ENCODE measurements at regions not wholly inside any gene's neighbourhood (a gene's known extent, or its start where the extent isn't known, plus 50 kb on each side); places are given as distances from the start of the nearest gene placed in this dataset.

GRCh38 chr18:44216169-44216568, 464.5 kb upstream of the SETBP1 start:
- no peaks in the 10 kb centered on the region for H3K36me3 ChIP-seq (ENCODE audit: control insufficient read depth in 1 of 2, insufficient read depth in 2 of 2, low read length in 2 of 2)
- no peak overlapping the region for H3K4me3 ChIP-seq (ENCODE audit: low read depth in 1 of 2, low read length in 2 of 2)
- H3K4me1 ChIP-seq (ENCODE audit: control insufficient read depth in 1 of 2, insufficient read depth in 2 of 2, low read length in 2 of 2) = peaks cover 4 to 9% of the 10 kb centered on the region in 2 donors
- no peaks in the 10 kb centered on the region for H3K27me3 ChIP-seq (ENCODE audit: control insufficient read depth in 1 of 2, insufficient read depth in 2 of 2, low read length in 2 of 2)
- no peak overlapping the region for H3K9ac ChIP-seq (ENCODE audit: low read depth in 1 of 2, low read length in 2 of 2)
- H3K27ac ChIP-seq (ENCODE audit: low read depth, low read length) = no peak overlapping the region
- no peaks in the 10 kb centered on the region for H3K9me3 ChIP-seq (ENCODE audit: control insufficient read depth in 1 of 2, low read length in 2 of 2)

GRCh38 chr18:44227501-44227900, 453.2 kb upstream of the SETBP1 start:
- H3K4me1 ChIP-seq (ENCODE audit: control insufficient read depth in 1 of 2, insufficient read depth in 2 of 2, low read length in 2 of 2) = no peaks in the 10 kb centered on the region
- no peaks in the 10 kb centered on the region for H3K27me3 ChIP-seq (ENCODE audit: control insufficient read depth in 1 of 2, insufficient read depth in 2 of 2, low read length in 2 of 2)
- no peak overlapping the region for H3K4me3 ChIP-seq (ENCODE audit: low read depth in 1 of 2, low read length in 2 of 2)
- H3K36me3 ChIP-seq (ENCODE audit: control insufficient read depth in 1 of 2, insufficient read depth in 2 of 2, low read length in 2 of 2) = no peaks in the 10 kb centered on the region
- no peak overlapping the region for H3K9ac ChIP-seq (ENCODE audit: low read depth in 1 of 2, low read length in 2 of 2)
- H3K9me3 ChIP-seq (ENCODE audit: control insufficient read depth in 1 of 2, low read length in 2 of 2) = no peaks in the 10 kb centered on the region
- H3K27ac ChIP-seq (ENCODE audit: low read depth, low read length) = no peak overlapping the region

GRCh38 chr18:44229693-44230108, 451.0 kb upstream of the SETBP1 start:
- Histone ChIP-seq H3K9ac (ENCODE audit: low read depth in 1 of 2, low read length in 2 of 2) (no peak overlapping the region), H3K27ac (ENCODE audit: low read depth, low read length) (no peak overlapping the region), H3K4me1 (ENCODE audit: control insufficient read depth in 1 of 2, insufficient read depth in 2 of 2, low read length in 2 of 2) (no peaks in the 10 kb centered on the region), H3K36me3 (ENCODE audit: control insufficient read depth in 1 of 2, insufficient read depth in 2 of 2, low read length in 2 of 2) (no peaks in the 10 kb centered on the region), H3K4me3 (ENCODE audit: low read depth in 1 of 2, low read length in 2 of 2) (no peak overlapping the region), H3K27me3 (ENCODE audit: control insufficient read depth in 1 of 2, insufficient read depth in 2 of 2, low read length in 2 of 2) (no peaks in the 10 kb centered on the region), H3K9me3 (ENCODE audit: control insufficient read depth in 1 of 2, low read length in 2 of 2) (no peaks in the 10 kb centered on the region)

- Histone ChIP-seq H3K27me3 (ENCODE audit: control insufficient read depth in 1 of 2, insufficient read depth in 2 of 2, low read length in 2 of 2) (no peaks in the 10 kb centered on the region), H3K9me3 (ENCODE audit: control insufficient read depth in 1 of 2, low read length in 2 of 2) (no peaks in the 10 kb centered on the region), H3K4me1 (ENCODE audit: control insufficient read depth in 1 of 2, insufficient read depth in 2 of 2, low read length in 2 of 2) (no peaks in the 10 kb centered on the region), H3K9ac (ENCODE audit: low read depth in 1 of 2, low read length in 2 of 2) (no peak overlapping the region), H3K27ac (ENCODE audit: low read depth, low read length) (no peak overlapping the region), H3K36me3 (ENCODE audit: control insufficient read depth in 1 of 2, insufficient read depth in 2 of 2, low read length in 2 of 2) (no peaks in the 10 kb centered on the region), H3K4me3 (ENCODE audit: low read depth in 1 of 2, low read length in 2 of 2) (no peak overlapping the region)
Observed at GRCh38 chr18:44231936-44232335, 448.8 kb upstream of the SETBP1 start.

- Histone ChIP-seq H3K36me3 (ENCODE audit: control insufficient read depth in 1 of 2, insufficient read depth in 2 of 2, low read length in 2 of 2) (no peaks in the 10 kb centered on the region), H3K9ac (ENCODE audit: low read depth in 1 of 2, low read length in 2 of 2) (no peak overlapping the region), H3K27me3 (ENCODE audit: control insufficient read depth in 1 of 2, insufficient read depth in 2 of 2, low read length in 2 of 2) (no peaks in the 10 kb centered on the region), H3K9me3 (ENCODE audit: control insufficient read depth in 1 of 2, low read length in 2 of 2) (no peaks in the 10 kb centered on the region), H3K4me1 (ENCODE audit: control insufficient read depth in 1 of 2, insufficient read depth in 2 of 2, low read length in 2 of 2) (no peaks in the 10 kb centered on the region), H3K27ac (ENCODE audit: low read depth, low read length) (no peak overlapping the region), H3K4me3 (ENCODE audit: low read depth in 1 of 2, low read length in 2 of 2) (no peak overlapping the region)
Observed at GRCh38 chr18:44232500-44232899, 448.2 kb upstream of the SETBP1 start.

GRCh38 chr18:44238454-44238853, 442.2 kb upstream of the SETBP1 start:
- Histone ChIP-seq H3K4me1 (ENCODE audit: control insufficient read depth in 1 of 2, insufficient read depth in 2 of 2, low read length in 2 of 2) (no peaks in the 10 kb centered on the region), H3K9me3 (ENCODE audit: control insufficient read depth in 1 of 2, low read length in 2 of 2) (no peaks in the 10 kb centered on the region), H3K27ac (ENCODE audit: low read depth, low read length) (no peak overlapping the region), H3K27me3 (ENCODE audit: control insufficient read depth in 1 of 2, insufficient read depth in 2 of 2, low read length in 2 of 2) (no peaks in the 10 kb centered on the region), H3K4me3 (ENCODE audit: low read depth in 1 of 2, low read length in 2 of 2) (no peak overlapping the region), H3K36me3 (ENCODE audit: control insufficient read depth in 1 of 2, insufficient read depth in 2 of 2, low read length in 2 of 2) (no peaks in the 10 kb centered on the region), H3K9ac (ENCODE audit: low read depth in 1 of 2, low read length in 2 of 2) (no peak overlapping the region)

GRCh38 chr18:44238911-44239310, 441.8 kb upstream of the SETBP1 start:
- H3K9ac ChIP-seq (ENCODE audit: low read depth in 1 of 2, low read length in 2 of 2) = no peak overlapping the region
- no peaks in the 10 kb centered on the region for H3K36me3 ChIP-seq (ENCODE audit: control insufficient read depth in 1 of 2, insufficient read depth in 2 of 2, low read length in 2 of 2)
- H3K9me3 ChIP-seq (ENCODE audit: control insufficient read depth in 1 of 2, low read length in 2 of 2) = no peaks in the 10 kb centered on the region
- no peak overlapping the region for H3K27ac ChIP-seq (ENCODE audit: low read depth, low read length)
- H3K4me3 ChIP-seq (ENCODE audit: low read depth in 1 of 2, low read length in 2 of 2) = no peak overlapping the region
- H3K4me1 ChIP-seq (ENCODE audit: control insufficient read depth in 1 of 2, insufficient read depth in 2 of 2, low read length in 2 of 2) = no peaks in the 10 kb centered on the region
- H3K27me3 ChIP-seq (ENCODE audit: control insufficient read depth in 1 of 2, insufficient read depth in 2 of 2, low read length in 2 of 2) = no peaks in the 10 kb centered on the region

DNA sequence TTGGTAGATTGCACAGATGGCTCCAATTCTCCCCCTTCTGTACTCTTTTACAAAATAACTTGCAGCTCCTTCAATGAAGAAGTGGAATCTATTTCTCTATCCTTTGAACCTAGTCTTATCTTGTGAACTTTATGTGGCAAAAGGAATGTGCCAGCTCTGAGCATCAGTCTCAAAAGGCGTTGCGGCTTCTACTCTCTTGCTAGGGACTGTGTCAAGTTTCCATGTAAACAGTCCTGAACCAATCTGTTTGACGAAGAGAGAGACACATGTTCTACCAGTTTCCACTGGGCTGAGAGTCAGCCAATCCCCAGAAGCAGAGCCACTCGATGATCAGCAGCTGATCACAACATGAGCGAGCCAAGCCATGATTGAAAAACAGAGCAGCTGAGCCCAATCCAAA, 439.7 kb upstream of the SETBP1 start:
- H3K36me3 ChIP-seq (ENCODE audit: control insufficient read depth in 1 of 2, insufficient read depth in 2 of 2, low read length in 2 of 2) = no peaks in the 10 kb centered on the region
- no peaks in the 10 kb centered on the region for H3K4me1 ChIP-seq (ENCODE audit: control insufficient read depth in 1 of 2, insufficient read depth in 2 of 2, low read length in 2 of 2)
- no peak overlapping the region for H3K27ac ChIP-seq (ENCODE audit: low read depth, low read length)
- H3K27me3 ChIP-seq (ENCODE audit: control insufficient read depth in 1 of 2, insufficient read depth in 2 of 2, low read length in 2 of 2) = no peaks in the 10 kb centered on the region
- no peak overlapping the region for H3K4me3 ChIP-seq (ENCODE audit: low read depth in 1 of 2, low read length in 2 of 2)
- no peak overlapping the region for H3K9ac ChIP-seq (ENCODE audit: low read depth in 1 of 2, low read length in 2 of 2)
- H3K9me3 ChIP-seq (ENCODE audit: control insufficient read depth in 1 of 2, low read length in 2 of 2) = no peaks in the 10 kb centered on the region

DNA sequence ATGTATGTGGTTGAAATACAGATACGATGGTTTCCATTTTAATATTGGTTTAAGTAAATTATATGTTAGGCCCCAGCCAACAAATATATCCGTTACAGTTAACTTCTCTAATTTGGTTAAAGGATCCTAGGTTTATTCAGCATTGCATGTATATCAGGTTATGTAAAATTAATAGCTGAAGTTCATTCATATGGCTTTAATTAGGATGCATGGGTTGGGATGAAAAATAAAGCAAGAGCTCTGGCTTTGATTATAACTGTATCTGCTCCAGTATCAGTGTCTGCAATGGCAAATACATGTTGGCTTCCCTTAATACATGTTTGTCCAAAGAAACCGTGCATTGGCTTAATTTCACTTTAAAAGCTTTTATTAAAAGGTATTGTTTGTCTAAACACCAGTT, 435.7 kb upstream of the SETBP1 start:
- H3K36me3 ChIP-seq (ENCODE audit: control insufficient read depth in 1 of 2, insufficient read depth in 2 of 2, low read length in 2 of 2) = no peaks in the 10 kb centered on the region
- no peaks in the 10 kb centered on the region for H3K9me3 ChIP-seq (ENCODE audit: control insufficient read depth in 1 of 2, low read length in 2 of 2)
- no peak overlapping the region for H3K4me3 ChIP-seq (ENCODE audit: low read depth in 1 of 2, low read length in 2 of 2)
- H3K27me3 ChIP-seq (ENCODE audit: control insufficient read depth in 1 of 2, insufficient read depth in 2 of 2, low read length in 2 of 2) = no peaks in the 10 kb centered on the region
- no peak overlapping the region for H3K27ac ChIP-seq (ENCODE audit: low read depth, low read length)
- no peak overlapping the region for H3K9ac ChIP-seq (ENCODE audit: low read depth in 1 of 2, low read length in 2 of 2)
- H3K4me1 ChIP-seq (ENCODE audit: control insufficient read depth in 1 of 2, insufficient read depth in 2 of 2, low read length in 2 of 2) = no peaks in the 10 kb centered on the region

GRCh38 chr18:44246001-44246400, 434.7 kb upstream of the SETBP1 start:
- Histone ChIP-seq H3K4me3 (ENCODE audit: low read depth in 1 of 2, low read length in 2 of 2) (no peak overlapping the region), H3K27ac (ENCODE audit: low read depth, low read length) (no peak overlapping the region)

DNA sequence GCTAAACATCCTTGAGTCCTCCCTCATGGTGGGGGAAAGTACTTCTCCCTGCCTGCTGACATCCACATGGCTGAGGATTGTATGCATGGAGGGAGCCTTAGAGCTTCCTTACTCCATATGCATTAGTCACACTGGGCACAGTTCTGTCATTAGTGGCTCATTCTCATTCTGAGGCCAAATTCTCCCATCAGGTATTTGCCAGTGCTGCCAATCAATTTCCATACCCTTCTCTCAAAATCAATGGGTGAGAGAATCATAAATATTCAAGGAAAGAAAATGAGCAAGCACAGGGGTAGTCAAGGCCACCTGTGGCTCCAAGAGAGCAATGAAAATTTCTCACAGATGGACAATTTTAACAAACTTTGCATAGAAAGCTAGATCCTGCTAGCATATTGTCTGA, 422.6 kb upstream of the SETBP1 start:
- Histone ChIP-seq H3K9me3 (ENCODE audit: control insufficient read depth in 1 of 2, low read length in 2 of 2) (peaks cover 0 to under 1% of the 10 kb centered on the region in 2 donors), H3K4me3 (ENCODE audit: low read depth in 1 of 2, low read length in 2 of 2) (no peak overlapping the region), H3K27ac (ENCODE audit: low read depth, low read length) (no peak overlapping the region)

More at GRCh38 chr18:44246001-44246400, 434.7 kb upstream of the SETBP1 start:
- Histone ChIP-seq H3K36me3 (ENCODE audit: control insufficient read depth in 1 of 2, insufficient read depth in 2 of 2, low read length in 2 of 2) (no peaks in the 10 kb centered on the region), H3K9ac (ENCODE audit: low read depth in 1 of 2, low read length in 2 of 2) (no peak overlapping the region), H3K4me1 (ENCODE audit: control insufficient read depth in 1 of 2, insufficient read depth in 2 of 2, low read length in 2 of 2) (no peaks in the 10 kb centered on the region), H3K9me3 (ENCODE audit: control insufficient read depth in 1 of 2, low read length in 2 of 2) (no peaks in the 10 kb centered on the region), H3K27me3 (ENCODE audit: control insufficient read depth in 1 of 2, insufficient read depth in 2 of 2, low read length in 2 of 2) (no peaks in the 10 kb centered on the region)

More for the DNA sequence above, 422.6 kb upstream of the SETBP1 start:
- Histone ChIP-seq H3K27me3 (ENCODE audit: control insufficient read depth in 1 of 2, insufficient read depth in 2 of 2, low read length in 2 of 2) (no peaks in the 10 kb centered on the region), H3K36me3 (ENCODE audit: control insufficient read depth in 1 of 2, insufficient read depth in 2 of 2, low read length in 2 of 2) (no peaks in the 10 kb centered on the region), H3K4me1 (ENCODE audit: control insufficient read depth in 1 of 2, insufficient read depth in 2 of 2, low read length in 2 of 2) (no peaks in the 10 kb centered on the region), H3K9ac (ENCODE audit: low read depth in 1 of 2, low read length in 2 of 2) (no peak overlapping the region)

Data from duodenal mucosa (tissue), 2 donors.